ENCODE measurements at regions not wholly inside any gene's neighbourhood (a gene's known extent, or its start where the extent isn't known, plus 50 kb on each side); places are given as distances from the start of the nearest gene placed in this dataset.

DNA sequence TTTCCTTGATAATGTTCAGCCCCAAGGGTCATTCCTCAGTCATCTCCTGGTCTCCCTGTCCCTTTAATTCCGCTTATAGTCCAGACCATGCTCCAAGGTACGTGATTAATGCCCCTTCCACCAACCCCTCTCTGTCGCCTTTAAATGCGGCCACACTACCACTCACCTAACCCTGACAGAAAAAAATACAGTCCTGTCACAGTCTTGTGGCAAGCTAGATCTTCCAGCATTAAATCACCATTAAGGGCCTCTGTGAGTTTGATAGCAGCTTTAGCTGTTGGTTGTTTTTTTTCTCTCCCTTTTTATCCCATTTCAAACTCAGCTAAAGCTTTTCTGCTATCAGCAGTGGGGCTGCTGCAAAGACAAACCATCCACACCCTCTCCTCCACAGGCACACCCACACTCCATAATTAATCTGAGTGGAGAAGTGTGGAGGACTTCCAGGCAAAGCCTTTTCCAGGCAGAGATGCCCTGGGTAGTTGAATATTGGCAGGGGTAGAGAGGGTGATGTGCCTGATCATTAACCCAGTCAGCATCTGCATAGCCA is 522.7 kb upstream of the CLINT1 start:
- TF ChIP-seq CTCF (IDR thresholded peaks at IDR 0.05) = no peak
- no peak for TF ChIP-seq POLR2A (IDR thresholded peaks at IDR 0.05)
- no peak for TF ChIP-seq EP300 (IDR thresholded peaks at IDR 0.05)
- TF ChIP-seq POLR2AphosphoS5 (IDR thresholded peaks at IDR 0.05) = no peak
